Activated T-cell treated with anti-CD3 and anti-CD28 coated beads, Interleukin-2, amount 50 U/mL, for 4 hours (primary cell): ENCODE measurements at regions not wholly inside any gene's neighbourhood (a gene's known extent, or its start where the extent isn't known, plus 50 kb on each side); places are given as distances from the start of the nearest gene placed in this dataset.

ENCODE experiments used
- ATAC-seq, 2 donors: fragments of 200-7000 bp; cut with Tn5 transposase; one replicate each; pipeline ENCODE4 v1.10.0; 2021
- DNase-seq: peaks from one replicate; pipeline ENCODE4 v3.0.0-alpha.2; 2020
- H3K27me3 Mint-ChIP-seq: one replicate; pipeline ENCODE4 v1.8.0; 2021; ENCODE audit warnings: low read depth, mixed read lengths
- H3K36me3 Mint-ChIP-seq: one replicate; pipeline ENCODE4 v1.8.0; 2022; ENCODE audit warnings: mixed read lengths; ENCODE audit not compliant: insufficient read depth
- H3K4me1 Mint-ChIP-seq: one replicate; pipeline ENCODE4 v1.8.0; 2021; ENCODE audit warnings: low read depth, mixed read lengths
- H3K4me3 Mint-ChIP-seq: one replicate; pipeline ENCODE4 v1.8.0; 2021; ENCODE audit warnings: mild to moderate bottlenecking, moderate library complexity, mixed read lengths
- H3K9me3 Mint-ChIP-seq: one replicate; pipeline ENCODE4 v1.8.0; 2021; ENCODE audit warnings: mixed read lengths

- ATAC-seq: no peak
- no peaks in the 10 kb centered on the region for H3K4me1 Mint-ChIP-seq
- no peak overlapping the region for H3K4me3 Mint-ChIP-seq
- no peak for DNase-seq
- no peaks in the 10 kb centered on the region for H3K9me3 Mint-ChIP-seq
- H3K36me3 Mint-ChIP-seq: no peaks in the 10 kb centered on the region
- no peaks in the 10 kb centered on the region for H3K27me3 Mint-ChIP-seq
Measured at GRCh38 chr4:138055890-138056289, 186.3 kb downstream of the SLC7A11 start.

DNA sequence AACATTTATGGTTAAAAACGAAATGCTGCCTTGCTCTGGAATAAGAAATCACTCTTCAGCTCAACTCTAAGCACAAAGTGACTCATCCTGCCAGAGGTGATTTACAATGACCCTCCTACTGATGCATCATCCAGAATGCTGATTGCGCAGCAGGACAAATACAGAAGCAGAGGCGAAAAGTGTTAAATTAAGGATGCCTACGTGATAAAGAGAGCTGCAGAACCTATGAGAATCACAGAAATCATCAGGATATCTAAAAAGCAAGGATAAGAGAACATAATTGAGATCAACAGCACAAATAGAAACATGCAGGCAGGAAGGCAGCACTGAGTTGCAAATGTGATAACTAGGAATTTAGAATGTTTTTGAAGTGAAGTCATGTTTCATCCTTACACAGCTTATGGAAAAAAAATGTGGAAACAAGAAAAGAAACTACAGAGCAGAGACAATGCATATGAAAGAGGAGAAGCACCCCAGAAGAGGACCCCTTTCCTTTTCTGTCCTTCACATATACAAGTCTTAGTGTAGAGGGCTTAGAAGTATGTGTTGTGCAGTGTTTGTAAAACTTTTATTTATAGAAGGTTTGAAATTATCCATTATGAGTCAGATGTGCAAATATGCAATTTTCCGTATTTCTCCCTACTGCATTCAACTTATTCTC is 188.4 kb downstream of the SLC7A11 start:
- H3K4me3 Mint-ChIP-seq: no peak overlapping the region
- no peaks in the 10 kb centered on the region for H3K4me1 Mint-ChIP-seq
- H3K9me3 Mint-ChIP-seq: no peaks in the 10 kb centered on the region
- no peak for DNase-seq
- H3K27me3 Mint-ChIP-seq: no peaks in the 10 kb centered on the region
- ATAC-seq: no peak
- no peaks in the 10 kb centered on the region for H3K36me3 Mint-ChIP-seq

GRCh38 chr4:138052806-138053632 is 189.1 kb downstream of the SLC7A11 start:
- H3K27me3 Mint-ChIP-seq: no peaks in the 10 kb centered on the region
- H3K4me1 Mint-ChIP-seq: no peaks in the 10 kb centered on the region

DNA sequence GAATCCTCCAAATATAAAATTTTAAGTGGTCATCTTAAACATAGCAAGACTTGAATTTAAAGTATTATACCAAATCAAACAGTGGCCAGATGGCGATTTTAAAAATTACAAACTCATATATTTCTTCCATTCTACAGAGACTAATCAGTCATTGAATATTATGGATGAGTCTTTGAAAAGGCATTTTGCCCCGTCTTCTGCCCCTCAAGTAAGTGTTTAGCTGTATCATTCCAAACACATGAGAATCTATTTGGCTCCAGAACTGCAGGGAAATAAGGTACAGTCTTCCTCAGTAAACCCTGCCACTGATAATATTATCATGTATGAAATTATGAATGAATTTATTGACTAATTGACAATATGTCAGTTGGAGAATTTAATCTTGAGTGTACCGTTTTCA is 191.0 kb downstream of the SLC7A11 start:
- no peaks in the 10 kb centered on the region for H3K9me3 Mint-ChIP-seq
- H3K4me1 Mint-ChIP-seq: no peaks in the 10 kb centered on the region
- no peak for DNase-seq
- H3K36me3 Mint-ChIP-seq: no peaks in the 10 kb centered on the region
- no peak overlapping the region for H3K4me3 Mint-ChIP-seq
- H3K27me3 Mint-ChIP-seq: no peaks in the 10 kb centered on the region
- no peak for ATAC-seq

More at GRCh38 chr4:138052806-138053632, 189.1 kb downstream of the SLC7A11 start:
- Mint-ChIP-seq H3K4me3 (no peak overlapping the region), H3K36me3 (no peaks in the 10 kb centered on the region), H3K9me3 (no peaks in the 10 kb centered on the region)
- ATAC-seq (no peak), DNase-seq (no peak)

DNA sequence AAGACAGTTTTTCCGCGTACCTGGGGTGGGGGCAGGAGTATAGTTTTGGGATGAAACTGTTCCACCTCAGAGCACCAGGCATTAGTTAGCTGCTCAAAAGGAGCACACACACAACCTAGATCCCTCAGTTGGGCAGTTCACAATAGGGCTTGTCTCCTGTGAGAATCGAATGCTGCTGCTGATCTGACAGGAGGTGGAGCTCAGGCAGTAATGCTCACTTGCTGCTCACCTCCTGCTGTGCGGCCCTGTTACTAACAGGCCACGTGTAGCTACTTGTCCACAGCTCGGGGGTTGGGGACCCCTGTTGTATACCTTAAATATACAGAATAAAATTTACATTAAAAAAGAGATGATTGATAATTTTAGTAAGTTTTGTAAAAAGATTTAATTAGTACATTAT is 191.5 kb downstream of the SLC7A11 start:
- Mint-ChIP-seq H3K4me3 (no peak overlapping the region), H3K27me3 (no peaks in the 10 kb centered on the region), H3K9me3 (no peaks in the 10 kb centered on the region), H3K4me1 (no peaks in the 10 kb centered on the region), H3K36me3 (no peaks in the 10 kb centered on the region)
- no peak for ATAC-seq
- DNase-seq: no peak

- DNase-seq (no peak), ATAC-seq (no peak)
- Mint-ChIP-seq H3K9me3 (no peaks in the 10 kb centered on the region), H3K4me1 (no peaks in the 10 kb centered on the region), H3K4me3 (no peak overlapping the region), H3K36me3 (no peaks in the 10 kb centered on the region), H3K27me3 (no peaks in the 10 kb centered on the region)
Measured at GRCh38 chr4:138049355-138049754, 192.8 kb downstream of the SLC7A11 start.

GRCh38 chr4:138047290-138047689 is 194.9 kb downstream of the SLC7A11 start:
- ATAC-seq: no peak
- Mint-ChIP-seq H3K36me3 (no peaks in the 10 kb centered on the region), H3K9me3 (no peaks in the 10 kb centered on the region), H3K27me3 (no peaks in the 10 kb centered on the region), H3K4me1 (no peaks in the 10 kb centered on the region), H3K4me3 (no peak overlapping the region)
- no peak for DNase-seq

- Mint-ChIP-seq H3K9me3 (no peaks in the 10 kb centered on the region), H3K4me1 (no peaks in the 10 kb centered on the region), H3K27me3 (no peaks in the 10 kb centered on the region), H3K4me3 (no peak overlapping the region), H3K36me3 (no peaks in the 10 kb centered on the region)
- ATAC-seq (no peak), DNase-seq (no peak)
Measured at GRCh38 chr4:138045036-138045435, 197.1 kb downstream of the SLC7A11 start.

DNA sequence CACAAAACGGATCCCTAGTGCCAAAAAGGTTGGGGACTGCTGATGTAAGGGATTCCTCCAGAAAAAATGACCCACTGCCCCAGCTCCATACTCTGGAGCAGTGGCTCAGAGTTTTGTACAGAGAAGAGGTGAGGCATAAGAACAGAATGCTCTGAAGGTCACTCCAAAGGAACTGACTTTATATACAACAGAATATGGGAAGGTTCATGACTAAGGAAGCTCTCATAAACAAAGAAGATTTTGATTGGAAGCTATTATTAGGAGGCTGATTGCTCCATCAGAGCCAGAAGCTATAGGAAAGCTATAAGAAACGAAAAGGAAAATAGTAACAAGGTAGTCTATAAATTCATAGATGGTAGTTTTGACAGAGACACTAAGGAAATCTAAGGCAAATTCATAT is 203.1 kb downstream of the SLC7A11 start:
- Mint-ChIP-seq H3K36me3 (no peaks in the 10 kb centered on the region), H3K4me1 (no peaks in the 10 kb centered on the region), H3K9me3 (no peaks in the 10 kb centered on the region), H3K27me3 (no peaks in the 10 kb centered on the region), H3K4me3 (no peak overlapping the region)
- DNase-seq (no peak), ATAC-seq (no peak)

DNA sequence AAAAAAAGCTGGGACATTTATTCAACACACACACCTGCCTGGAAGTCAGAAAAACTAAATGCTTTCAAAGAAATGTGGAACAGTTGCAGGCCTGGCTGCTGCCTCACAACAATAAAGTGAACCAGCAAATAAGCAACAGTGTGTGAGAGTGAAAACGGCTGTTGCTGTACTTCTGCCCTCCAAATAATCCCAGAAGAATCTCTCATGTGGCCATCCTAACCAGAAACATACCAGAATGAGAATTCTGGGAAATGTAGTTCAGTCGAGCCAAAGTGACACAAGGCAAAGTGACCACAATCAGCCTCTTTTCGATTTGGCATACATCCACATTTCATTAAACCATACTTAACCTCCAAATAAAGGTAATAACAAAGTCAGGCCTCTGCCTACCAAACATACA is 204.5 kb downstream of the SLC7A11 start:
- no peaks in the 10 kb centered on the region for H3K9me3 Mint-ChIP-seq
- no peaks in the 10 kb centered on the region for H3K36me3 Mint-ChIP-seq
- no peaks in the 10 kb centered on the region for H3K27me3 Mint-ChIP-seq
- DNase-seq: no peak
- ATAC-seq: no peak
- no peaks in the 10 kb centered on the region for H3K4me1 Mint-ChIP-seq
- H3K4me3 Mint-ChIP-seq: no peak overlapping the region

- no peak overlapping the region for H3K4me3 Mint-ChIP-seq
- no peaks in the 10 kb centered on the region for H3K36me3 Mint-ChIP-seq
- no peaks in the 10 kb centered on the region for H3K4me1 Mint-ChIP-seq
- H3K9me3 Mint-ChIP-seq: no peaks in the 10 kb centered on the region
- ATAC-seq: peak in 1 of 2 donors; percentile 34
- H3K27me3 Mint-ChIP-seq: no peaks in the 10 kb centered on the region
- DNase-seq: no peak
Measured at GRCh38 chr4:138035781-138036258, 206.3 kb downstream of the SLC7A11 start.

GRCh38 chr4:138034871-138035270 is 207.3 kb downstream of the SLC7A11 start:
- ATAC-seq: no peak
- no peaks in the 10 kb centered on the region for H3K27me3 Mint-ChIP-seq
- no peak overlapping the region for H3K4me3 Mint-ChIP-seq
- H3K9me3 Mint-ChIP-seq: no peaks in the 10 kb centered on the region
- no peaks in the 10 kb centered on the region for H3K36me3 Mint-ChIP-seq
- H3K4me1 Mint-ChIP-seq: no peaks in the 10 kb centered on the region
- no peak for DNase-seq

DNA sequence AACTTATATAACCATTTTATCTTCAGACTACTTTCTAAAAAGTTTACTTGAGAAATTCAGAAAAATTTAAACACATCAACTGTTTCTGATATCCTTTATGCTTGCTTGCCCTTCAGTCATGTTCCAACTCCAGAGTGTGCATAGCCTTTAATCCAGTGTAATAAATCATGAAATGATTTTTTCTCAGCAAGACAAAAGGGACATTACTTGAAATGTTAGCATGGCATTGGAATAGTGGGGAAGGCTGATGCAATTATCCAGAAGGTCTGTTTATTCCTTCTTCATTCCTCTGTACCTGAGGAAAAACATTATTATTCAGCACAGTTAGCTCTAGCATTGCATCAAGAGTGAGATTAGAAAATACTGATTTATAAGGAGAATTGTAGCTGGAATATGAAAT is 209.9 kb downstream of the SLC7A11 start:
- no peaks in the 10 kb centered on the region for H3K36me3 Mint-ChIP-seq
- ATAC-seq (no peak), DNase-seq (no peak)
- H3K4me3 Mint-ChIP-seq: no peak overlapping the region
- H3K9me3 Mint-ChIP-seq: no peaks in the 10 kb centered on the region
- no peaks in the 10 kb centered on the region for H3K4me1 Mint-ChIP-seq
- H3K27me3 Mint-ChIP-seq: no peaks in the 10 kb centered on the region

DNA sequence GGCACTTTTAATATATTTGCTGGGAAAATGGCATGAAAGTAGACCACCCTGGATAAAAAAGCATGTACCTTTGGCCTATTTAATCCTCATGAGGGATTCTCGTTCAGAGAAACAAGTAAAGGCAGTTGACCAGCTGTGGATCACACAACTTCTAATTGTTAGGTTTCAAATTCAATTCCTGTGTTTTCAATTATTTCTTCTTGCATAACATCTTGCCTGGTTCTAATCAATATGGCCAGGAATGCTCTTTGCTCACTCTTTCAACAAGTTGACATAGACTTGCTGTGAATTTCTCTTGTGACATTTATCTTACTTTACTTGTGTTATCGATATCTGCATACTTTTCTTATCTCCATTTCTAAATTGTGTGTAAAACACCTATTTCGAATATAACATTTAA is 211.8 kb downstream of the SLC7A11 start:
- no peak for ATAC-seq
- Mint-ChIP-seq H3K4me3 (no peak overlapping the region), H3K27me3 (no peaks in the 10 kb centered on the region), H3K36me3 (no peaks in the 10 kb centered on the region), H3K9me3 (no peaks in the 10 kb centered on the region), H3K4me1 (no peaks in the 10 kb centered on the region)
- DNase-seq: no peak

GRCh38 chr4:138028923-138029322 is 213.2 kb downstream of the SLC7A11 start:
- DNase-seq (no peak), ATAC-seq (no peak)
- Mint-ChIP-seq H3K27me3 (no peaks in the 10 kb centered on the region), H3K9me3 (no peaks in the 10 kb centered on the region), H3K36me3 (no peaks in the 10 kb centered on the region), H3K4me3 (no peak overlapping the region), H3K4me1 (no peaks in the 10 kb centered on the region)
